ENCODE measurements at regions not wholly inside any gene's neighbourhood (a gene's known extent, or its start where the extent isn't known, plus 50 kb on each side); places are given as distances from the start of the nearest gene placed in this dataset.

- TF ChIP-seq CTCF (IDR thresholded peaks at IDR 0.05; ENCODE audit: low read depth, low read length, missing control alignments): no peak
- no peak for DNase-seq (ENCODE audit: extremely low read depth, low read depth)
- H3K4me3 ChIP-seq (replicated peaks; ENCODE audit: low read depth, low read length): no peak overlapping the region
These were observed 198.7 kb upstream of the PLEKHG7 start for GRCh38 chr12:92503971-92504593.

- no peak overlapping the region for H3K4me3 ChIP-seq (replicated peaks; ENCODE audit: low read depth, low read length)
- TF ChIP-seq CTCF (IDR thresholded peaks at IDR 0.05; ENCODE audit: low read depth, low read length, missing control alignments): no peak
- no peak for DNase-seq (ENCODE audit: extremely low read depth, low read depth)
These were observed 199.5 kb upstream of the PLEKHG7 start for GRCh38 chr12:92503029-92503931.

GRCh38 chr12:92502417-92503028, 200.3 kb upstream of the PLEKHG7 start:
- DNase-seq (ENCODE audit: extremely low read depth, low read depth): no peak
- TF ChIP-seq CTCF (IDR thresholded peaks at IDR 0.05; ENCODE audit: low read depth, low read length, missing control alignments): no peak
- no peak overlapping the region for H3K4me3 ChIP-seq (replicated peaks; ENCODE audit: low read depth, low read length)

GRCh38 chr12:92496790-92497189, 206.0 kb upstream of the PLEKHG7 start:
- no peak overlapping the region for H3K4me3 ChIP-seq (replicated peaks; ENCODE audit: low read depth, low read length)
- TF ChIP-seq CTCF (IDR thresholded peaks at IDR 0.05; ENCODE audit: low read depth, low read length, missing control alignments): no peak
- no peak for DNase-seq (ENCODE audit: extremely low read depth, low read depth)

- no peak for DNase-seq (ENCODE audit: extremely low read depth, low read depth)
- TF ChIP-seq CTCF (IDR thresholded peaks at IDR 0.05; ENCODE audit: low read depth, low read length, missing control alignments): no peak
- no peak overlapping the region for H3K4me3 ChIP-seq (replicated peaks; ENCODE audit: low read depth, low read length)
These were observed 207.7 kb upstream of the PLEKHG7 start for GRCh38 chr12:92495108-92495507.

GRCh38 chr12:92493816-92494215, 209.0 kb upstream of the PLEKHG7 start:
- no peak for DNase-seq (ENCODE audit: extremely low read depth, low read depth)
- TF ChIP-seq CTCF (IDR thresholded peaks at IDR 0.05; ENCODE audit: low read depth, low read length, missing control alignments): no peak
- H3K4me3 ChIP-seq (replicated peaks; ENCODE audit: low read depth, low read length): no peak overlapping the region
